ENCODE measurements at regions not wholly inside any gene's neighbourhood (a gene's known extent, or its start where the extent isn't known, plus 50 kb on each side); places are given as distances from the start of the nearest gene placed in this dataset.

DNA sequence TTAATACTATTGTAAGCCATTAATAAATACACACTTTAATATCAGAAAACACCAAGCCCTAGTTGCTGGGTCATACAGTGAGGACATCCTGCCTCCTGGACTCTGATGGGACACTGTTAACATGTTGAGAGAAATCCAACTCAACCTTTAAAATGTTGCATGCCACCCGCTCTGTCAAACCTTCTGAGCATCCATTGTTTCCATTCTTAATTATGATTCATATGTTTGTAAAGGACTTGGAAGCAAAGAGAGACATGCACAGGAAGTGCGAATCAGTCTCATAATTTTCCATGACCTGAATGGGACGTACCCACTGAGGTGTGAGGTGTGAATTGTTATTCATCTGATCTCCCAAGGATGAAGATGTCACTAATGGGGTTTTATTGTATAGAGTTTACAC, 186.4 kb downstream of the CAAP1 start:
- TF ChIP-seq, protein P1, sequence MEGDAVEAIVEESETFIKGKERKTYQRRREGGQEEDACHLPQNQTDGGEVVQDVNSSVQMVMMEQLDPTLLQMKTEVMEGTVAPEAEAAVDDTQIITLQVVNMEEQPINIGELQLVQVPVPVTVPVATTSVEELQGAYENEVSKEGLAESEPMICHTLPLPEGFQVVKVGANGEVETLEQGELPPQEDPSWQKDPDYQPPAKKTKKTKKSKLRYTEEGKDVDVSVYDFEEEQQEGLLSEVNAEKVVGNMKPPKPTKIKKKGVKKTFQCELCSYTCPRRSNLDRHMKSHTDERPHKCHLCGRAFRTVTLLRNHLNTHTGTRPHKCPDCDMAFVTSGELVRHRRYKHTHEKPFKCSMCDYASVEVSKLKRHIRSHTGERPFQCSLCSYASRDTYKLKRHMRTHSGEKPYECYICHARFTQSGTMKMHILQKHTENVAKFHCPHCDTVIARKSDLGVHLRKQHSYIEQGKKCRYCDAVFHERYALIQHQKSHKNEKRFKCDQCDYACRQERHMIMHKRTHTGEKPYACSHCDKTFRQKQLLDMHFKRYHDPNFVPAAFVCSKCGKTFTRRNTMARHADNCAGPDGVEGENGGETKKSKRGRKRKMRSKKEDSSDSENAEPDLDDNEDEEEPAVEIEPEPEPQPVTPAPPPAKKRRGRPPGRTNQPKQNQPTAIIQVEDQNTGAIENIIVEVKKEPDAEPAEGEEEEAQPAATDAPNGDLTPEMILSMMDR (IDR thresholded peaks at IDR 0.05), result no peak
- no peak for TF ChIP-seq POLR2A (IDR thresholded peaks at IDR 0.05)
